ENCODE measurements at regions not wholly inside any gene's neighbourhood (a gene's known extent, or its start where the extent isn't known, plus 50 kb on each side); places are given as distances from the start of the nearest gene placed in this dataset.

GRCh38 chr7:80362010-80362618, 149.8 kb downstream of the GNAT3 start:
- Histone ChIP-seq H3K9me3 (peaks cover 7% of the 10 kb centered on the region; the same call in 1 of the 2 replicates), H3K36me3 (ENCODE audit: control insufficient read depth, insufficient read depth, low read length) (no peaks in the 10 kb centered on the region), H3K4me3 (ENCODE audit: low read depth, low read length) (no peak overlapping the region), H3K4me1 (no peaks in the 10 kb centered on the region), H3K27me3 (replicated peaks; ENCODE audit: control insufficient read depth, insufficient read depth, low read length) (no peaks in the 10 kb centered on the region)
- Mint-ChIP-seq H3K36me3 (ENCODE audit: insufficient read depth, unreplicated experiment) (no peaks in the 10 kb centered on the region), H3K27me3 (ENCODE audit: insufficient read depth, unreplicated experiment) (no peaks in the 10 kb centered on the region), H3K4me1 (ENCODE audit: low read depth, unreplicated experiment) (no peaks in the 10 kb centered on the region), H3K4me3 (ENCODE audit: unreplicated experiment) (no peak overlapping the region), H3K9me3 (ENCODE audit: unreplicated experiment) (peaks cover 10% of the 10 kb centered on the region), H3K27ac (ENCODE audit: unreplicated experiment) (no peak overlapping the region)
- ChIA-PET CTCF (no interaction called here), POLR2A (no interaction called here)
- no peak for TF ChIP-seq CTCF (IDR thresholded peaks at IDR 0.05; ENCODE audit: insufficient read depth in 1 of 2, low read depth in 1 of 2, low read length in 1 of 2, severe bottlenecking in 1 of 2, unreplicated experiment in 1 of 2)
- intact Hi-C loops (cut with micrococcal nuclease; ENCODE audit: unreplicated experiment), result no loop called here
- DNase-seq, result no peak
- no TSS peak for BruUV-seq (replicated peaks)

- no peaks in the 10 kb centered on the region for H3K9me3 Mint-ChIP-seq (ENCODE audit: unreplicated experiment)
- H3K4me3 Mint-ChIP-seq (ENCODE audit: unreplicated experiment), result no peak overlapping the region
- Histone ChIP-seq H3K36me3 (ENCODE audit: control insufficient read depth, insufficient read depth, low read length) (no peaks in the 10 kb centered on the region), H3K27me3 (replicated peaks; ENCODE audit: control insufficient read depth, insufficient read depth, low read length) (no peaks in the 10 kb centered on the region), H3K4me3 (ENCODE audit: low read depth, low read length) (no peak overlapping the region), H3K9me3 (no peaks in the 10 kb centered on the region), H3K4me1 (no peaks in the 10 kb centered on the region)
- H3K4me1 Mint-ChIP-seq (ENCODE audit: low read depth, unreplicated experiment), result no peaks in the 10 kb centered on the region
- no TSS peak for BruUV-seq (replicated peaks)
- H3K27me3 Mint-ChIP-seq (ENCODE audit: insufficient read depth, unreplicated experiment), result no peaks in the 10 kb centered on the region
- CTCF ChIA-PET, result no interaction called here
- POLR2A ChIA-PET, result no interaction called here
- no peak overlapping the region for H3K27ac Mint-ChIP-seq (ENCODE audit: unreplicated experiment)
- TF ChIP-seq CTCF (IDR thresholded peaks at IDR 0.05; ENCODE audit: insufficient read depth in 1 of 2, low read depth in 1 of 2, low read length in 1 of 2, severe bottlenecking in 1 of 2, unreplicated experiment in 1 of 2), result no peak
- no peaks in the 10 kb centered on the region for H3K36me3 Mint-ChIP-seq (ENCODE audit: insufficient read depth, unreplicated experiment)
- intact Hi-C loops (cut with micrococcal nuclease; ENCODE audit: unreplicated experiment), result no loop called here
- no peak for DNase-seq
Observed at GRCh38 chr7:80359476-80359875, 152.4 kb downstream of the GNAT3 start.

GRCh38 chr7:80359029-80359428, 152.8 kb downstream of the GNAT3 start:
- no peak overlapping the region for H3K27ac Mint-ChIP-seq (ENCODE audit: unreplicated experiment)
- POLR2A ChIA-PET, result no interaction called here
- intact Hi-C loops (cut with micrococcal nuclease; ENCODE audit: unreplicated experiment), result no loop called here

More at GRCh38 chr7:80359029-80359428, 152.8 kb downstream of the GNAT3 start:
- CTCF ChIA-PET, result no interaction called here
- Mint-ChIP-seq H3K9me3 (ENCODE audit: unreplicated experiment) (no peaks in the 10 kb centered on the region), H3K4me1 (ENCODE audit: low read depth, unreplicated experiment) (no peaks in the 10 kb centered on the region), H3K27me3 (ENCODE audit: insufficient read depth, unreplicated experiment) (no peaks in the 10 kb centered on the region), H3K4me3 (ENCODE audit: unreplicated experiment) (no peak overlapping the region), H3K36me3 (ENCODE audit: insufficient read depth, unreplicated experiment) (no peaks in the 10 kb centered on the region)
- no peak overlapping the region for H3K4me3 ChIP-seq (ENCODE audit: low read depth, low read length)
- no peaks in the 10 kb centered on the region for H3K4me1 ChIP-seq
- no peak for DNase-seq
- TF ChIP-seq CTCF (IDR thresholded peaks at IDR 0.05; ENCODE audit: insufficient read depth in 1 of 2, low read depth in 1 of 2, low read length in 1 of 2, severe bottlenecking in 1 of 2, unreplicated experiment in 1 of 2), result no peak
- no peaks in the 10 kb centered on the region for H3K36me3 ChIP-seq (ENCODE audit: control insufficient read depth, insufficient read depth, low read length)
- H3K27me3 ChIP-seq (replicated peaks; ENCODE audit: control insufficient read depth, insufficient read depth, low read length), result no peaks in the 10 kb centered on the region
- no TSS peak for BruUV-seq (replicated peaks)
- H3K9me3 ChIP-seq, result no peaks in the 10 kb centered on the region
